ENCODE measurements at regions not wholly inside any gene's neighbourhood (a gene's known extent, or its start where the extent isn't known, plus 50 kb on each side); places are given as distances from the start of the nearest gene placed in this dataset.

- no peak for TF ChIP-seq POLR2A (IDR thresholded peaks at IDR 0.05)
- no peak for TF ChIP-seq CTCF (IDR thresholded peaks at IDR 0.05)
- no peak for TF ChIP-seq EP300 (IDR thresholded peaks at IDR 0.05)
Observed at GRCh38 chr9:99356512-99356971, 134.5 kb downstream of the SEC61B start.
